ENCODE measurements at regions not wholly inside any gene's neighbourhood (a gene's known extent, or its start where the extent isn't known, plus 50 kb on each side); places are given as distances from the start of the nearest gene placed in this dataset.

DNA sequence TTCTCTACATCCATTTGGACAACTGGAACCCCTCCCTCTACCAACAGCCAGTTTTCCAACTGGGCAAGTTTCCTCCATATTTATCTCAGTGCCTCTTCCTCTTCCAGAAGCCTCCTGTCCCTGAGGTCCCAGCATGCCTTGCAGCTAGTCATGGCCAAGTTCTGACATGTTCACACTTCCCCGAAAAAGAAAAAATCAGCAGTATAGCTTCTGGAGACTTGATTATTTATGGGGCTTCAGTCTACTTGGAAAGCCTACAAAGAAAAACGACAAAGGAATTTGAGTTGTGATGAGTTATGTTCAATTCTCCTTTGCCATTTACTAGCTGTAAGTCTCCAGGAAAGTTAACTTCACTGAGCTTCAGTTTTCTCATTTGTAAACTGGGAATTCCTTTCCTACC, 406.5 kb downstream of the MAFB start (continued):
- TF ChIP-seq, protein P1, sequence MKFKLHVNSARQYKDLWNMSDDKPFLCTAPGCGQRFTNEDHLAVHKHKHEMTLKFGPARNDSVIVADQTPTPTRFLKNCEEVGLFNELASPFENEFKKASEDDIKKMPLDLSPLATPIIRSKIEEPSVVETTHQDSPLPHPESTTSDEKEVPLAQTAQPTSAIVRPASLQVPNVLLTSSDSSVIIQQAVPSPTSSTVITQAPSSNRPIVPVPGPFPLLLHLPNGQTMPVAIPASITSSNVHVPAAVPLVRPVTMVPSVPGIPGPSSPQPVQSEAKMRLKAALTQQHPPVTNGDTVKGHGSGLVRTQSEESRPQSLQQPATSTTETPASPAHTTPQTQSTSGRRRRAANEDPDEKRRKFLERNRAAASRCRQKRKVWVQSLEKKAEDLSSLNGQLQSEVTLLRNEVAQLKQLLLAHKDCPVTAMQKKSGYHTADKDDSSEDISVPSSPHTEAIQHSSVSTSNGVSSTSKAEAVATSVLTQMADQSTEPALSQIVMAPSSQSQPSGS (CRISPR knock-in tag; IDR thresholded peaks at IDR 0.05; ENCODE audit: borderline replicate concordance, low read depth): no peak
- TF ChIP-seq MYBL2 (CRISPR knock-in tag; IDR thresholded peaks at IDR 0.05) (no peak), PRRX2 (CRISPR knock-in tag; IDR thresholded peaks at IDR 0.05) (no peak), ZNF416 (CRISPR knock-in tag; IDR thresholded peaks at IDR 0.05) (no peak), AR (CRISPR knock-in tag; IDR thresholded peaks at IDR 0.05) (no peak), ZNF317 (CRISPR knock-in tag; IDR thresholded peaks at IDR 0.05; ENCODE audit: borderline replicate concordance, low read depth) (no peak)

DNA sequence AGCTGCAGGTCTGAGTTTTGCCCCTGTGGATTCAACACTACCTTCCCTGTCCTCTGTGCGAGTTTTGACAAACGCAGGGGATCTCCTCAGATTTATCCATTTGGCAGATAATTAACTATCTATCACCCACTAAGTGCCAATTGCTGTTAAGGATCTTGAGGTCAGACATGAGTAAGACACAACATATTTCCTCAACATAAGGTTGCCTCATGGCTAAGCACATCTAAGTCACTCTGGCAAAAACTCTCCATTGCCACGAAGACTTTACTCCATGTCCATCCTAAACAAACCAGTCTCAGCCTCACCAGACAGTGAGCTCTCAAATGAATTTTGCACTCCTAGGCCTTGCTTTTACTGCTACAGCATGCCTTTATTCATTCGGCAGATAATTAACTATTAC, 408.4 kb downstream of the MAFB start:
- Mint-ChIP-seq H3K36me3 (peaks cover 35% of the 10 kb centered on the region), H3K27ac (peak overlapping the region; percentile 40), H3K27me3 (ENCODE audit: low read depth) (no peaks in the 10 kb centered on the region), H3K4me3 (no peak overlapping the region), H3K9me3 (no peaks in the 10 kb centered on the region), H3K4me1 (peaks cover 73% of the 10 kb centered on the region)
- ATAC-seq (no peak), DNase-seq (ENCODE audit: low spot score) (no peak)
- TF ChIP-seq TP53 (CRISPR knock-in tag; IDR thresholded peaks at IDR 0.05): no peak
- no peak for TF ChIP-seq SOX15 (CRISPR knock-in tag; IDR thresholded peaks at IDR 0.05)
- no peak for TF ChIP-seq ZNF512 (CRISPR knock-in tag; IDR thresholded peaks at IDR 0.05; ENCODE audit: borderline replicate concordance)
- CTCF ChIA-PET: interaction anchor here (1.2 kb wide), 1 partner anchor 191 kb away, joined by 4 read pairs; no protein-coding TSS in a partner anchor
- POLR2A ChIA-PET: no interaction called here

GRCh38 chr20:40279390-40279789, 409.6 kb downstream of the MAFB start:
- no peaks in the 10 kb centered on the region for H3K9me3 Mint-ChIP-seq
- H3K27me3 Mint-ChIP-seq (ENCODE audit: low read depth): no peaks in the 10 kb centered on the region
- H3K36me3 Mint-ChIP-seq: peaks cover 43% of the 10 kb centered on the region
- peak overlapping the region; percentile 90 for H3K27ac Mint-ChIP-seq
- ATAC-seq (peak; percentile 12), DNase-seq (ENCODE audit: low spot score) (no peak)
- CTCF ChIA-PET: interaction anchor here (0.6 to 3.3 kb wide), 6 partner anchors 8 to 410 kb away, joined by 3 to 20 read pairs (median 6); no protein-coding TSS in a partner anchor
- POLR2A ChIA-PET: interaction anchor here (0.6 to 1.2 kb wide), 2 partner anchors 8 to 9 kb away, joined by 4 to 5 read pairs; no protein-coding TSS in a partner anchor
- H3K4me1 Mint-ChIP-seq: peaks cover 82% of the 10 kb centered on the region
- H3K4me3 Mint-ChIP-seq: no peak overlapping the region
- no peak for TF ChIP-seq SP1 (CRISPR knock-in tag; conservative IDR thresholded peaks at IDR 0.05)
- TF ChIP-seq, protein P2, sequence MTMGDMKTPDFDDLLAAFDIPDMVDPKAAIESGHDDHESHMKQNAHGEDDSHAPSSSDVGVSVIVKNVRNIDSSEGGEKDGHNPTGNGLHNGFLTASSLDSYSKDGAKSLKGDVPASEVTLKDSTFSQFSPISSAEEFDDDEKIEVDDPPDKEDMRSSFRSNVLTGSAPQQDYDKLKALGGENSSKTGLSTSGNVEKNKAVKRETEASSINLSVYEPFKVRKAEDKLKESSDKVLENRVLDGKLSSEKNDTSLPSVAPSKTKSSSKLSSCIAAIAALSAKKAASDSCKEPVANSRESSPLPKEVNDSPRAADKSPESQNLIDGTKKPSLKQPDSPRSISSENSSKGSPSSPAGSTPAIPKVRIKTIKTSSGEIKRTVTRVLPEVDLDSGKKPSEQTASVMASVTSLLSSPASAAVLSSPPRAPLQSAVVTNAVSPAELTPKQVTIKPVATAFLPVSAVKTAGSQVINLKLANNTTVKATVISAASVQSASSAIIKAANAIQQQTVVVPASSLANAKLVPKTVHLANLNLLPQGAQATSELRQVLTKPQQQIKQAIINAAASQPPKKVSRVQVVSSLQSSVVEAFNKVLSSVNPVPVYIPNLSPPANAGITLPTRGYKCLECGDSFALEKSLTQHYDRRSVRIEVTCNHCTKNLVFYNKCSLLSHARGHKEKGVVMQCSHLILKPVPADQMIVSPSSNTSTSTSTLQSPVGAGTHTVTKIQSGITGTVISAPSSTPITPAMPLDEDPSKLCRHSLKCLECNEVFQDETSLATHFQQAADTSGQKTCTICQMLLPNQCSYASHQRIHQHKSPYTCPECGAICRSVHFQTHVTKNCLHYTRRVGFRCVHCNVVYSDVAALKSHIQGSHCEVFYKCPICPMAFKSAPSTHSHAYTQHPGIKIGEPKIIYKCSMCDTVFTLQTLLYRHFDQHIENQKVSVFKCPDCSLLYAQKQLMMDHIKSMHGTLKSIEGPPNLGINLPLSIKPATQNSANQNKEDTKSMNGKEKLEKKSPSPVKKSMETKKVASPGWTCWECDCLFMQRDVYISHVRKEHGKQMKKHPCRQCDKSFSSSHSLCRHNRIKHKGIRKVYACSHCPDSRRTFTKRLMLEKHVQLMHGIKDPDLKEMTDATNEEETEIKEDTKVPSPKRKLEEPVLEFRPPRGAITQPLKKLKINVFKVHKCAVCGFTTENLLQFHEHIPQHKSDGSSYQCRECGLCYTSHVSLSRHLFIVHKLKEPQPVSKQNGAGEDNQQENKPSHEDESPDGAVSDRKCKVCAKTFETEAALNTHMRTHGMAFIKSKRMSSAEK (CRISPR knock-in tag; IDR thresholded peaks at IDR 0.05; ENCODE audit: borderline replicate concordance): no peak
- no peak for TF ChIP-seq FOXP1 (CRISPR knock-in tag; IDR thresholded peaks at IDR 0.05; ENCODE audit: borderline replicate concordance)
- TF ChIP-seq ZNF138 (CRISPR knock-in tag; conservative IDR thresholded peaks at IDR 0.05): no peak
- TF ChIP-seq NFE2L1 (CRISPR knock-in tag; IDR thresholded peaks at IDR 0.05): peak; percentile 83; the same call in 1 of the 2 replicates
- TF ChIP-seq PREB (CRISPR knock-in tag; IDR thresholded peaks at IDR 0.05; ENCODE audit: borderline replicate concordance): no peak
- no peak for TF ChIP-seq IRF2 (CRISPR knock-in tag; IDR thresholded peaks at IDR 0.05; ENCODE audit: borderline replicate concordance, low read depth)

All from WTC11 (cell line).